K562 (cell line): ENCODE measurements at regions not wholly inside any gene's neighbourhood (a gene's known extent, or its start where the extent isn't known, plus 50 kb on each side); places are given as distances from the start of the nearest gene placed in this dataset.

Experiments used
- ATAC-seq: fragments of 200-7000 bp; cut with Tn5 transposase; 3 replicates; pipeline ENCODE4 v1.9.1; 2020; ENCODE audit warnings: moderate library complexity
- BruUV-seq: library from RNA; stranded (reverse); fragments of 400-500 nt; replicated peaks from 2 replicates; lab custom pipeline; 2021; lab: Mats Ljungman, UMichigan
- CTCF ChIA-PET: fragments of 300-600 bp; formaldehyde crosslinking; extraction: SDS; loops from one replicate; lab custom pipeline; 2021; ENCODE audit warnings: low intra/inter-chr PET ratio; lab: Yijun Ruan, JAX
- POLR2A ChIA-PET: fragments of 300-600, 350-650 bp; sonication (Branson Sonifier 250); formaldehyde crosslinking; extraction: SDS; loops from one replicate; lab custom pipeline; 2021; ENCODE audit warnings: antibody characterized with exemption, inconsistent platforms; lab: Yijun Ruan, JAX
- DNase-seq, 4 experiments: peaks; one replicate each; pipeline versions ENCODE4 v3.0.0 to v3.0.0-alpha.2; 2011 to 2018; ENCODE audit warnings: low spot score in 3 of 4, mixed read lengths in 3 of 4; ENCODE audit errors: extremely low read depth in 1 of 4
- FAIRE-seq: peaks from 2 replicates; lab custom pipeline; 2011; peaks lifted over from hg19 to GRCh38; lab: Jason Lieb, UNC
- H2AFZ ChIP-seq: 2 replicates; pipeline ENCODE4 v1.6.0; 2011; ENCODE audit warnings: low read depth, low read length, control low read depth, inconsistent platforms
- H3K27ac ChIP-seq: fragments of 200-600 bp; 3 replicates; pipeline ENCODE4 v1.8.0; 2011; ENCODE audit warnings: low read depth, mild to moderate bottlenecking, control low read depth, inconsistent platforms, low read length, moderate library complexity, mixed read lengths; ENCODE audit errors: extremely low read depth
- H3K27me3 ChIP-seq, 2 experiments: fragments of 300-600 bp in 1 of 2; 2 replicates in 1 of 2; 3 replicates in 1 of 2; pipeline versions ENCODE4 v1.6.0 to v1.8.0; 2011; ENCODE audit warnings: inconsistent platforms in 2 of 2, low read length in 2 of 2, mild to moderate bottlenecking in 1 of 2, mixed read lengths in 1 of 2, moderate library complexity in 1 of 2; ENCODE audit not compliant: control insufficient read depth in 2 of 2, insufficient read depth in 2 of 2
- H3K36me3 ChIP-seq: fragments of 300-600 bp; 3 replicates; pipeline ENCODE4 v1.8.0; 2011; ENCODE audit warnings: mild to moderate bottlenecking, low read length, inconsistent platforms; ENCODE audit not compliant: control insufficient read depth, insufficient read depth
- H3K4me1 ChIP-seq, 2 experiments: fragments of 200-600 bp in 1 of 2; replicated peaks in 1 of 2; 2 replicates in 1 of 2; 3 replicates in 1 of 2; pipeline versions ENCODE4 v1.5.1 to v1.8.0; 2011; ENCODE audit warnings: inconsistent platforms in 2 of 2, low read length in 2 of 2, mild to moderate bottlenecking in 1 of 2, mixed read lengths in 1 of 2, moderate library complexity in 1 of 2; ENCODE audit not compliant: control insufficient read depth in 2 of 2, insufficient read depth in 2 of 2
- H3K4me2 ChIP-seq: 2 replicates; pipeline ENCODE4 v1.6.1; 2011; ENCODE audit warnings: low read length, control low read depth, inconsistent platforms, mixed read lengths; ENCODE audit not compliant: insufficient read depth
- H3K4me3 ChIP-seq: fragments of 200-600 bp; sonication (generic), shearing (Covaris generic); 2 replicates; pipeline ENCODE4 v1.5.1; 2016; ENCODE audit warnings: control low read depth, inconsistent platforms
- H3K79me2 ChIP-seq: fragments of 200-600 bp; 3 replicates; pipeline ENCODE4 v1.8.0; 2011; ENCODE audit warnings: low read length, inconsistent platforms; ENCODE audit not compliant: control insufficient read depth, insufficient read depth
- H3K9ac ChIP-seq, 2 experiments: 2 replicates each; pipeline versions ENCODE4 v1.6.0 to v1.6.1; 2011; ENCODE audit warnings: low read depth in 2 of 2, low read length in 2 of 2, control low read depth in 1 of 2, inconsistent platforms in 1 of 2, mild to moderate bottlenecking in 1 of 2, mixed read lengths in 1 of 2; ENCODE audit not compliant: insufficient read depth in 1 of 2
- H3K9me1 ChIP-seq: one replicate; pipeline ENCODE4 v1.6.0; 2011; ENCODE audit warnings: inconsistent platforms, mild to moderate bottlenecking, low read length, moderate library complexity; ENCODE audit not compliant: control insufficient read depth, insufficient read depth
- H3K9me3 ChIP-seq: replicated peaks from 2 replicates; pipeline ENCODE4 v1.5.1; 2011; ENCODE audit warnings: low read depth, low read length, inconsistent platforms; ENCODE audit not compliant: control insufficient read depth, insufficient read depth
- H4K20me1 ChIP-seq: replicated peaks from 2 replicates; pipeline ENCODE4 v1.6.1; 2011; ENCODE audit warnings: low read length, inconsistent platforms, mixed read lengths; ENCODE audit not compliant: control insufficient read depth, insufficient read depth
- CHD1 ChIP-seq: fragments of 200-600 bp; sonication (generic); IDR thresholded peaks from one replicate; pipeline ENCODE4 v1.6.1; 2012; ENCODE audit warnings: mild to moderate bottlenecking, moderate library complexity, low read length, inconsistent platforms
- E2F5 ChIP-seq: sonication (generic); formaldehyde crosslinking; IDR thresholded peaks from 2 replicates; pipeline ENCODE4 v1.8.0; 2022; ENCODE audit warnings: mild to moderate bottlenecking, missing genetic modification reagents
- GABPB1 ChIP-seq: sonication (generic); formaldehyde crosslinking; IDR thresholded peaks from 2 replicates; pipeline ENCODE4 v1.8.0; 2022; ENCODE audit warnings: mild to moderate bottlenecking, missing genetic modification reagents
- WGBS: fragments of 100-300 bp; shearing (Covaris generic); methylation state at CpG from one replicate; pipeline ENCODE4 v1.1.6; 2016; ENCODE audit warnings: low coverage, mixed read lengths; ENCODE audit not compliant: insufficient coverage; ENCODE audit errors: missing lambda C conversion rate; 5-methylcytosine and 5-hydroxymethylcytosine counted together
- in situ Hi-C: fragments of 300-500 bp; cut with MboI; formaldehyde crosslinking; loops from 4 replicates; pipeline ENCODE4 v1.15.0; 2018; ENCODE audit warnings: inconsistent platforms, mixed read lengths
- intact Hi-C: fragments of 100-400 bp; cut with micrococcal nuclease; formaldehyde crosslinking; loops from 2 replicates; pipeline ENCODE4 v1.14.2; 2022
- TF ChIP-seq, protein P1 (sequence below), 2 experiments: IDR thresholded peaks; 2 replicates each; pipeline ENCODE4 v1.6.1; 2011; ENCODE audit warnings: borderline replicate concordance in 1 of 2, control low read depth in 1 of 2, low read depth in 1 of 2, low read length in 1 of 2, mild to moderate bottlenecking in 1 of 2, mixed read lengths in 1 of 2, moderate library complexity in 1 of 2; ENCODE audit not compliant: insufficient read depth in 1 of 2, insufficient read length in 1 of 2, poor library complexity in 1 of 2, severe bottlenecking in 1 of 2; ENCODE audit errors: extremely low read depth in 1 of 2

DNA sequence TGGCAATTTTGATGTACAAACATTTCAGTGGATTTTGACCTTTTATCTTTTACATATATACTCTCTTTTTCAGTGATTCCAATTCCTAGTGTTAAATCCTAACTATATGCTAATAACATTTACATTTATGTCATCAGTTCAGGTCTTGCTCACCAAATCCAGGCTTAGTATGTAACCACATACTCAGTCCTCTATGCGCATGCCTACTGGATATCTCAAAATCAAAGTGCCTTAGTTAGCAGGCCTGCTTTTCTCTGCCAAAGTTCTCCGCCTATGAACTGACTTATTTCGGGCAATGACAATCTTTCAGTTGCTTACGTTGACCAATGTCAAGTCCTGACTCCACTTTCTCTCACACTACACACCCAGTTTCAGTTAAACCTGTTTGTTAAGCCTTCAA, 478.5 kb upstream of the SLITRK1 start:
- Histone ChIP-seq H3K4me2 (no peak overlapping the region), H3K36me3 (no peaks in the 10 kb centered on the region), H3K9me3 (no peaks in the 10 kb centered on the region), H4K20me1 (no peaks in the 10 kb centered on the region), H3K27me3 (no peaks in the 10 kb centered on the region), H3K27ac (no peak overlapping the region), H3K79me2 (no peaks in the 10 kb centered on the region), H3K4me3 (no peak overlapping the region), H3K4me1 (no peaks in the 10 kb centered on the region), H3K9ac (no peak overlapping the region), H3K9me1 (no peaks in the 10 kb centered on the region), H2AFZ (no peak overlapping the region)
- TF ChIP-seq GABPB1 (no peak), E2F5 (CRISPR knock-in tag) (no peak), CHD1 (no peak)
- TF ChIP-seq, protein P1, sequence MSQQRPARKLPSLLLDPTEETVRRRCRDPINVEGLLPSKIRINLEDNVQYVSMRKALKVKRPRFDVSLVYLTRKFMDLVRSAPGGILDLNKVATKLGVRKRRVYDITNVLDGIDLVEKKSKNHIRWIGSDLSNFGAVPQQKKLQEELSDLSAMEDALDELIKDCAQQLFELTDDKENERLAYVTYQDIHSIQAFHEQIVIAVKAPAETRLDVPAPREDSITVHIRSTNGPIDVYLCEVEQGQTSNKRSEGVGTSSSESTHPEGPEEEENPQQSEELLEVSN (IDR thresholded peaks at IDR 0.05; ENCODE audit: borderline replicate concordance in 1 of 2, extremely low read depth in 1 of 2, insufficient read depth in 1 of 2, insufficient read length in 1 of 2, low read depth in 1 of 2, low read length in 1 of 2, poor library complexity in 1 of 2, severe bottlenecking in 1 of 2), result no peak
- intact Hi-C loops, result no loop called here
- no peak for ATAC-seq
- ChIA-PET CTCF (no interaction called here), POLR2A (no interaction called here)
- DNase-seq, result no peak
- in situ Hi-C loops, result no loop called here
- BruUV-seq, result no TSS peak
- FAIRE-seq, result no peak
- 0% methylated on average over 4 of the region's 4 CpGs for WGBS
